ENCODE measurements at regions not wholly inside any gene's neighbourhood (a gene's known extent, or its start where the extent isn't known, plus 50 kb on each side); places are given as distances from the start of the nearest gene placed in this dataset.
A peak's percentile ranks its signal among the peaks of the same experiment; 100 is the strongest.

GRCh38 chr1:34518146-34518699, 236.6 kb upstream of the GJB5 start:
- DNase-seq: no peak

DNA sequence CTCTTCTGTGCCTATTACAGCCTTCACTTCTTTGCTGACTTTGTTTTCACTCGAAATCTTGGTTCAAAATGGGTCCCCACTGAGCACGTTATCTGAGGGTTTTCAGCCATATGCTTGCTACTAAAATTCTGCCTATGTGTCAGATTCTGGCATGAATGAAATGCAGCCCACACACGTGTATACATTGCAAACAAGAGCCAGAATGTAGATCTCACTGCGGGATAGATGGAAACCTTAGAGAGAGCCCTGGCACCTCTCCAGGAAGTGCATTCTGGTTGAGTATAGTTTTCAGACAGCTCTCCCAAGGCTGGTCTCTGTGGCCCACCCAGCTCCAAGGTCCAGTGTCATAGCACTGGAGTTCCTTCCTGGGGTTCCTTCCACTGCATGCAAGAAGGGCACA, 234.7 kb upstream of the GJB5 start:
- DNase-seq: no peak

DNA sequence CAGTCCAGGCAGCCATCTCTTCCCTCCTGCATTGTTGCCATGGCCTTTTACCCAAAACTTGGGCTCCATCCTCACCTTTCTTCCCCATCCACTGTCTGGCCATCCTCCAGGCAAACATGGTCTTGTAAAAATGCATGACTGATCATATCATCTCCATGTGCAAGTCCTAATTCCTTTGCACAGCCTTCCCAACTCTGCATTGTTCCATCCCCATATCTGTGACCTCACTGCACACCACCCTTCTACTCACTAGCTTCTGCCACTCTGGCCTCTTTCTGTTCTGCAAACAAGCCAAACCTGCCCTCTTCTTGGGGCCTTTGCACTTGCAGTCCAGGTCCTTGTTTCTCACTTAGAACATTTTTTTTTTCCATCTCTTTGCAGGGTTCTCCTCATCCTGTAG, 230.1 kb upstream of the GJB5 start:
- DNase-seq: no peak

DNA sequence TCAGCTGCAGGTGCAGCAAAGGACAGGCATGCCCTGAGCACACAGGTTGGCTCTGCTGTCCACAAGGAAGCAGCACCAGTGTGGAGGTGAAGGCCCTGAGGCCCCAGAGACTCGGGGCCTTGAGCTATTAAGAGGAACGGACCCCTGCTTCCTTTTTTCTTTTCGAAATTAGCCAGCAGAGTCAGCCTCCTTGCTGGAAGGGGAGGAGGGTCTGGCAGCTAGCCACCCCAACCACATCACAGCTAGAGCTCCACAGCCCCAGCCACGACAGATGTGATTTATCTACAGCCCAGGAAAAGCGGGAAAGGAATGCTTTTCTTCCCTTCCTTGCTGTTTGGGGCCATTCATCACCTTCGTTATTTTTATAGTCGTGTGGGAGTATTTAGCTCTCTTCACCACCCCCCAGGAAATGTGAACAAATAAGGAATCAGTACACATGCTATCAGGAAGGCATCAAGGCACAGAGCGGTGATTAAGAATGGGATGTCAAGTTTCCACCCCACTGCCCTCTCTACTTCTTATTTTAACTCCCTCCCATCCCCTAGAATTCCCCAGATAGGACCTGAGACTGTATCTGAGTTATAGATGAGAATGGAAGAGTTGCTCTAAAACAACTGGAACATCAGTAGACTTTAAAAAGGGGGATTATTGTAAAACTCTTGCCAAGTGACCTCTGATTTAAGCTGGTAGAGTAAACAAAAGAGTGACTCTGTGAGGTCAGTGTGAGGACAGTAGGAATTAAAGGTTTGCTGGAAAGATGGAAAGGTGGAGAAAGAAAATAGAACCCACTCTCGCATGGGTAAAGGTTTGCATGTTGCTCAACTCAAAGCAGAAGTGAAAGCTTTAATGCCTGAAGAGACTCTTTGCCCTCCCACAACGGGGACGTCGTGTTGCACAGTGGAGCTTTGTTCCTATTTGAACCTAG, 224.7 kb upstream of the GJB5 start:
- DNase-seq: no peak

GRCh38 chr1:34532113-34532512, 222.7 kb upstream of the GJB5 start:
- DNase-seq: no peak

- DNase-seq: no peak
These were observed 216.4 kb upstream of the GJB5 start for GRCh38 chr1:34538481-34538880.

DNA sequence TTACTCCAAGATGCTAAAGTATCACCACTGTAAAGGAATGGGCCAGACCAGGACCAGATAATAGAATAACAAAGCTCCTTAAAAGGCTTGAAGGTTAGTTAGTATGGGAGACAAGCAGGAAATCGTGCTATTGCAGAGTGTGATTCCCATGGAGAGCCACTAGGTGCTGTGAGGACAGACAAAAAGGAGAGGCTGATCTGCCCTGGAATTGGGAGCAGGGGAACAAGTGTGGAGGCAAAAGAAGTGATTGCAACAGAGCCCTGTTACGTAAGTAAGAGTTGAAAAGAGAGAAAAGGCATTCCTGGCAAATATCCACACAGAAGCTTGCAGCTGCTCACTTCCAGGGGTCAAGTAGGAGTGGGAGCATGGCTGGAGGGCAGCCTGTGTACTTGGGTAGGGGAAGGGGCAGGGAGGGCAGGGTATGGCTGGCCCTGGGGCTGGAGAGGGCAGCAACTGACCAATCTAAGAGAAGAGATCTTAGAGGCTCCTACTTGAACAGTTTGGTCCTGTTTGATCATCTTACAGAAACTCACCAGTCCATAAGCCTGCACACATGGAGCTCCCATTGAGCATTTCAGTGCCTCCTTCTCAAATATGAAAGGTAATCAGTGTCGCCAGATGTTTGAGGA, 207.7 kb upstream of the GJB5 start:
- DNase-seq: no peak

DNA sequence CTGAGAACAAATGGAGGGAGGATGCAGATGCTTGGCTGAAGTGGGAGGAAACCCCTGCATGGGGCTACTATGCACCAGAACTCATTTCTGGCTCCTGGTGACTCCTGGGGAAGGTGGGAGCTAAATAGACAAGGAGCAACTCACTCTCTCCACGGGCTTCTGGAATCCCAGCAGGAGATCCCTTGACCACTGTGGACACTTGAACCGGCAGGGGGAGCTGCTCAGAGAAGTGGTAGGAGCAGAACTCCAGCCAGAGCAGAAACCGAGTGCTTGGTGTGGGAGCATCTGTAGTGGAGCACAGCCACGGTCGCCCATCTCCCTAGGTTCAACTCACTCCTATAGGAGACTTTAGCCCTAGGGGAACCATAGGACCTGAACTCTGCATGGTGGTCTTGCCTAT, 205.6 kb upstream of the GJB5 start:
- DNase-seq: no peak

DNA sequence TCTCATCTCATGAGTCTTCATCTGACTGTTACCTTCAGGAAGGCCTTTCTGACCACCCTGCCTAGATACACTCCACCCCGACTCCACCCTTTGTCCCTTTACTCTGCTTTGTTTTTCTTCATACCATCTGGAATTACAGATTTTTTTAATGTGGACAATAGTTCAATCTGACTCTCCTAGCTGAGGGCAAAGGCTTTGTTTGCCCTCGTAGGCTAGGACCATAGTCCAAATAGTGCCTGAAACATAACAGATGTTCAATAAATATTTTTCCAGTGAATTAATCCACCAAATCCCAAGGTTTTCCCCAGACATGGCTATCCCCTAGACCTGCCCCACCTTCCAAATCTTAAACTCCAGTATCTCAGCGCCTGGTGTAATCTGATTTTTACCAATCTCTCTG, 176.5 kb upstream of the GJB5 start:
- DNase-seq: no peak

- DNase-seq: no peak
These were observed 172.5 kb upstream of the GJB5 start for GRCh38 chr1:34582356-34582755.

GRCh38 chr1:34587761-34588160, 167.1 kb upstream of the GJB5 start:
- no peak for DNase-seq

DNA sequence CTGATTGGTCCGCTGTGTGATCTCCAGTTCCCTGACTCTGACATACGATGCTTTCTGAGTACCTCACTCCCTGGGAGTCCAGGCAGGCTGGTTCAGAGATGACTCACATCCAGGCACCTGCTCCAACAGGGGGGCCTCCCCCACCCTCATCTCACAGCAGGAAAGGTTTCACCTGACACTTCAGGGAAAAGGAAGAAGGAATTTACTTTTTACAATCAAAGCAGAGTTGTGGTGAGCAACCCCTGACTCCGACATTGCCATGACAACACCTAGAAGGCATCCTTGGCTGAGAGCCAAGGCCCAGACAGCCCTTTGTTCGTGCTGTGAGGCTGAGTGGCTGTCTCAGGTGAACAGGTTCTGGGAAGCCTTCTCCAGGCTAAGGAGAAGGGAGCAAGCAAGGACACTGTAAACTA, 164.6 kb upstream of the GJB5 start:
- DNase-seq: peak; percentile 93

GRCh38 chr1:34591751-34592629, 162.9 kb upstream of the GJB5 start:
- DNase-seq: no peak

- DNase-seq: peak; percentile 71 to 81
These were observed 156.9 kb upstream of the GJB5 start for GRCh38 chr1:34597877-34598514.

- no peak for DNase-seq
These were observed 151.9 kb upstream of the GJB5 start for GRCh38 chr1:34602907-34603306.

- no peak for DNase-seq
These were observed 151.3 kb upstream of the GJB5 start for GRCh38 chr1:34603594-34603993.

DNA sequence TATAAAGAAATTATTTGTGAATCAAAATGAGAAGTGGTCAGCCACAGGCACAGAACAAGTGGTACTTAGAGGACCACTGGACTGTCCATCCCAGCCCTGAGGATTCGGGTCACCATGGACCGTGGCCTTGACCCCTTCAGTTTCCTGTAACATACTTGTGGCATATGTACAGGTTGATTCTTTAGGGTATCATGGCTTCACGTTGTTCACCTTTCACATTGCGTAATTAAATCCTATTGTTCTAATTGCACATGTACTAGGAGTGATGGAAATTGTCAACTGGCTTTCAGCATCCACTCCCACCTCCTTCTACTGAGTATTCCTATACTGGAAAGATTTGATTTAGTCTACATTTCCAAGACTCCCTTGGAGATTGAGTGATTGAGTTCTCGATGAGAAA, 148.3 kb upstream of the GJB5 start:
- no peak for DNase-seq

GRCh38 chr1:34610063-34610462, 144.8 kb upstream of the GJB5 start:
- DNase-seq: no peak

- no peak for DNase-seq
These were observed 143.3 kb upstream of the GJB5 start for GRCh38 chr1:34611571-34611970.

GRCh38 chr1:34612091-34612827, 142.6 kb upstream of the GJB5 start:
- no peak for DNase-seq

DNA sequence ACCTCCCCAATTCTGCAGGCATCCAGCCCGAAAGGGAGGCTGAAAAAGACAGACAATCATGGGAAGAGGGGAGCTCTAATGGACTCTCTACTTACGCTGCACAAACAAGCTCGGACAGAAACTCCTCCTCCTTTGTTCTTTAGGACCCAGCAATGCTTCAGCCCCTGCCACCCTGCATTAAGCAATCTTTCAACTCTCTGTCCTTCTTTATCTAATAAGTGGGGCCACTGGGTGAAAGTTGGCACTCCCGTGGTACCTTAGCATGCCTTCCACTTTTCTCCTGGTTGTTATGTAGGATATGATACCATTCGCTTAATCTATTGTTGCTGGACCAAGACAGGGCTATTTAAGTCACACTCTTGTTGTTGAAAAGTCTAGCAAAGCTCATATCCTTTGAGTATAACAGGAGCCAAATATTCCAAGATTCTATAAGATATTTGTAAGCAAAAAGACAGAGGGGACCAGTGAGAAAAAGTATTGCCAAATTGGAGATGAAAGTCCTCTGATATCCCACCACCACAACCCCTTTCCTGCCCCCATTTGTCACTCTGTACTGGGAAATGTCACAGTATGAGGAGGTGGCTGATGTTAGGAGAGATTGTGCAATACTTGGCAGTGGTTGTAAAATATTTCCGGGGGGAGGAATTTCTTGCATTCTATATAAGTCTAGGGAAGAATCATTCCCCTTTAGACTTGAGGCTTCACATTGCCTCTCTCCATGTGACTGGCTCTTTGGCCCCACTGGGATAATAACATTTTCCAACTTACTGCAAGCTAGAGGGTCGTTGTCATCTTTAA, 137.3 kb upstream of the GJB5 start:
- no peak for DNase-seq
